RWPE2 (cell line): ENCODE measurements at regions not wholly inside any gene's neighbourhood (a gene's known extent, or its start where the extent isn't known, plus 50 kb on each side); places are given as distances from the start of the nearest gene placed in this dataset.

ENCODE experiments used
- ATAC-seq: fragments of 200-7000 bp; cut with Tn5 transposase; 3 replicates; pipeline ENCODE4 v1.9.1; 2021; ENCODE audit warnings: low read depth
- DNase-seq: peaks from one replicate; pipeline ENCODE4 v3.0.0-alpha.2; 2020; ENCODE audit warnings: low spot score
- H3K27ac ChIP-seq: fragments of 450-650 bp; 2 replicates; pipeline ENCODE4 v1.5.1; 2017; ENCODE audit warnings: mild to moderate bottlenecking; ENCODE audit not compliant: poor library complexity, severe bottlenecking
- H3K27me3 ChIP-seq: fragments of 250-450 bp; sonication (Bioruptor Pico); 2 replicates; pipeline ENCODE4 v1.5.1; 2021; ENCODE audit warnings: mild to moderate bottlenecking, moderate library complexity; ENCODE audit not compliant: insufficient read depth, poor library complexity, severe bottlenecking
- H3K36me3 ChIP-seq: fragments of 250-450 bp; sonication (Bioruptor Pico); 2 replicates; pipeline ENCODE4 v1.5.1; 2020; ENCODE audit warnings: low read depth, mild to moderate bottlenecking, moderate library complexity
- H3K4me1 ChIP-seq: fragments of 250-450 bp; sonication (Bioruptor Pico); 2 replicates; pipeline ENCODE4 v1.5.1; 2021; ENCODE audit warnings: mild to moderate bottlenecking, moderate library complexity; ENCODE audit not compliant: insufficient read depth, poor library complexity, severe bottlenecking
- H3K4me3 ChIP-seq: fragments of 250-450 bp; sonication (Bioruptor Pico); 2 replicates; pipeline ENCODE4 v1.5.1; 2021; ENCODE audit warnings: mild to moderate bottlenecking, moderate library complexity; ENCODE audit not compliant: severe bottlenecking
- H3K9me3 ChIP-seq: fragments of 250-450 bp; sonication (Bioruptor Pico); 2 replicates; pipeline ENCODE4 v1.5.1; 2021; ENCODE audit warnings: mild to moderate bottlenecking, moderate library complexity; ENCODE audit not compliant: severe bottlenecking
- CTCF ChIP-seq: fragments of 450-650 bp; IDR thresholded peaks from one replicate; pipeline ENCODE4 v1.5.1; 2017; ENCODE audit warnings: mild to moderate bottlenecking, moderate library complexity; ENCODE audit not compliant: poor library complexity, severe bottlenecking

GRCh38 chr7:13078105-13078504 is 390.7 kb downstream of the ARL4A start:
- Histone ChIP-seq H3K4me1 (peaks cover 11% of the 10 kb centered on the region), H3K4me3 (no peak overlapping the region), H3K27me3 (no peaks in the 10 kb centered on the region), H3K9me3 (no peaks in the 10 kb centered on the region), H3K36me3 (no peaks in the 10 kb centered on the region), H3K27ac (no peak overlapping the region)
- DNase-seq (no peak), ATAC-seq (no peak)
- no peak for TF ChIP-seq CTCF

- no peaks in the 10 kb centered on the region for H3K4me1 ChIP-seq
- H3K27ac ChIP-seq: no peak overlapping the region
- no peaks in the 10 kb centered on the region for H3K36me3 ChIP-seq
- no peaks in the 10 kb centered on the region for H3K9me3 ChIP-seq
- H3K27me3 ChIP-seq: no peaks in the 10 kb centered on the region
- H3K4me3 ChIP-seq: no peak overlapping the region
- DNase-seq (no peak), ATAC-seq (no peak)
- TF ChIP-seq CTCF: no peak
Observed at GRCh38 chr7:13090959-13091358, 403.5 kb downstream of the ARL4A start.

GRCh38 chr7:13091974-13092707 is 404.7 kb downstream of the ARL4A start:
- ATAC-seq (no peak), DNase-seq (no peak)
- no peaks in the 10 kb centered on the region for H3K4me1 ChIP-seq
- no peaks in the 10 kb centered on the region for H3K9me3 ChIP-seq
- H3K27me3 ChIP-seq: no peaks in the 10 kb centered on the region
- H3K27ac ChIP-seq: no peak overlapping the region
- no peak for TF ChIP-seq CTCF
- H3K4me3 ChIP-seq: no peak overlapping the region
- no peaks in the 10 kb centered on the region for H3K36me3 ChIP-seq

- Histone ChIP-seq H3K9me3 (no peaks in the 10 kb centered on the region), H3K27ac (no peak overlapping the region), H3K4me1 (no peaks in the 10 kb centered on the region), H3K4me3 (no peak overlapping the region), H3K36me3 (no peaks in the 10 kb centered on the region), H3K27me3 (no peaks in the 10 kb centered on the region)
- no peak for ATAC-seq
- no peak for TF ChIP-seq CTCF
- DNase-seq: no peak
Observed at GRCh38 chr7:13092708-13093005, 405.2 kb downstream of the ARL4A start.

GRCh38 chr7:13093160-13093559 is 405.7 kb downstream of the ARL4A start:
- Histone ChIP-seq H3K27me3 (no peaks in the 10 kb centered on the region), H3K4me1 (no peaks in the 10 kb centered on the region), H3K36me3 (no peaks in the 10 kb centered on the region), H3K9me3 (no peaks in the 10 kb centered on the region), H3K27ac (no peak overlapping the region), H3K4me3 (no peak overlapping the region)
- DNase-seq (no peak), ATAC-seq (no peak)
- no peak for TF ChIP-seq CTCF
